Breast epithelium (tissue), 3 donors: ENCODE measurements at regions not wholly inside any gene's neighbourhood (a gene's known extent, or its start where the extent isn't known, plus 50 kb on each side); places are given as distances from the start of the nearest gene placed in this dataset.

Experiments
- POLR2A ChIP-seq: fragments of 450-650 bp; IDR thresholded peaks from one replicate; pipeline ENCODE4 v1.6.1; 2016; ENCODE audit warnings: antibody characterized with exemption, mild to moderate bottlenecking, moderate library complexity
- POLR2AphosphoS5 ChIP-seq, 3 donors: sonication (generic); formaldehyde crosslinking; IDR thresholded peaks; one replicate each; pipeline ENCODE4 v1.6.1; 2017; ENCODE audit warnings: antibody characterized with exemption in 3 of 3
- TF ChIP-seq, protein P1 (sequence below), 3 donors: fragments of 450-650 bp; IDR thresholded peaks; one replicate each; pipeline ENCODE4 v1.5.1; 2016 to 2017; ENCODE audit warnings: antibody characterized with exemption in 3 of 3, mild to moderate bottlenecking in 3 of 3, moderate library complexity in 3 of 3

DNA sequence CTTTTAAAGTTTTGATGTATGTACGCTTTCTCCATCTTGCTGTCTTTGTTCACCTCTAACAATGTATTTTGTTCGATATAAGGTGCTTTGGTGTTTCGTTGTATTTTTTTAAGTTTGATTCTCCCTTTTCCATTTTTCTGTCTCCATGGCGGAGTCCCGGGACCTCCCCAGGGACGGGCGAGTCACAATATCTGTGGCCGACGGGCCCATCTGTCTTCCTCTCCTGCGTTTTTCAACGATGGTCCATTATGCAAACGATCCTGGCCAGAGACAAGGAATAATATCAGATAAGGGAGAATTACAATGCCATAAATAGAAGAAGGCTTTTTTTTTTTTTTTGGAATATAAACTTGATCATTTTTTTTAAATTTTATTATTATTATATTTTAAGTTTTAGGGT lies 112.3 kb upstream of the SHOX start:
- TF ChIP-seq, protein P1, sequence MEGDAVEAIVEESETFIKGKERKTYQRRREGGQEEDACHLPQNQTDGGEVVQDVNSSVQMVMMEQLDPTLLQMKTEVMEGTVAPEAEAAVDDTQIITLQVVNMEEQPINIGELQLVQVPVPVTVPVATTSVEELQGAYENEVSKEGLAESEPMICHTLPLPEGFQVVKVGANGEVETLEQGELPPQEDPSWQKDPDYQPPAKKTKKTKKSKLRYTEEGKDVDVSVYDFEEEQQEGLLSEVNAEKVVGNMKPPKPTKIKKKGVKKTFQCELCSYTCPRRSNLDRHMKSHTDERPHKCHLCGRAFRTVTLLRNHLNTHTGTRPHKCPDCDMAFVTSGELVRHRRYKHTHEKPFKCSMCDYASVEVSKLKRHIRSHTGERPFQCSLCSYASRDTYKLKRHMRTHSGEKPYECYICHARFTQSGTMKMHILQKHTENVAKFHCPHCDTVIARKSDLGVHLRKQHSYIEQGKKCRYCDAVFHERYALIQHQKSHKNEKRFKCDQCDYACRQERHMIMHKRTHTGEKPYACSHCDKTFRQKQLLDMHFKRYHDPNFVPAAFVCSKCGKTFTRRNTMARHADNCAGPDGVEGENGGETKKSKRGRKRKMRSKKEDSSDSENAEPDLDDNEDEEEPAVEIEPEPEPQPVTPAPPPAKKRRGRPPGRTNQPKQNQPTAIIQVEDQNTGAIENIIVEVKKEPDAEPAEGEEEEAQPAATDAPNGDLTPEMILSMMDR (IDR thresholded peaks at IDR 0.05), result no peak
- TF ChIP-seq POLR2A (no peak), POLR2AphosphoS5 (IDR thresholded peaks at IDR 0.05) (no peak)
